AG09319 (cell line): ENCODE measurements at regions not wholly inside any gene's neighbourhood (a gene's known extent, or its start where the extent isn't known, plus 50 kb on each side); places are given as distances from the start of the nearest gene placed in this dataset.
"Not testable (repeated sequence)": the region's sequence is repeated elsewhere in the genome, so short reads cannot be mapped to it uniquely, and the experiment has no call there.

Experiments
- DNase-seq: peaks from one replicate; pipeline ENCODE4 v3.0.0-alpha.2; 2010; ENCODE audit warnings: low read depth; ENCODE audit errors: extremely low read depth
- CTCF ChIP-seq: IDR thresholded peaks from 2 replicates; pipeline ENCODE4 v1.5.1; 2011; ENCODE audit warnings: low read depth, mild to moderate bottlenecking, inconsistent platforms, low read length, moderate library complexity

- no peak for DNase-seq
- TF ChIP-seq CTCF, result no peak
Observed at GRCh38 chr11:112344040-112344413, 83.4 kb upstream of the PLET1 start.

GRCh38 chr11:112345166-112345565, 84.5 kb upstream of the PLET1 start:
- no peak for TF ChIP-seq CTCF
- DNase-seq, result no peak

DNA sequence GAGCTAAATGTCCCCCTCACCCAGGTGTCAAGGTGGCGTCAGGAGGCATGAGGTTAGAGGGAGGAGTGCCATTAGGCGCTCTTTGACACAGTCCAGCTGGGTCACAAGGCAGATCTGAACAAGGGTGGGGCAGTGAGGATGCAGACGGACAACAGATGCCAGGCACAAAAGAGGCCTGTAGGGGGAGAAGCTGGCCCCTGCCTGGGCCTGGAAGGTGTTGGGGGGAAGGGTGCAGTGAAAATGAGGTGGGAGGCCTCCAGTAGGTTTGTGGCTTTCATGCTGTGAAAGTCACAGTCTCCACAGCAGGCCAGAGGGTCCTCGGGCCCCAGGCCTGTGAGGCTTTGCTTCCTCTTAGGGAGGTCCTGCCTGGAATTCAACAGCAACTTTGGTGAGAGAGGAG, 85.0 kb upstream of the PLET1 start:
- TF ChIP-seq CTCF, result no peak
- no peak for DNase-seq

DNA sequence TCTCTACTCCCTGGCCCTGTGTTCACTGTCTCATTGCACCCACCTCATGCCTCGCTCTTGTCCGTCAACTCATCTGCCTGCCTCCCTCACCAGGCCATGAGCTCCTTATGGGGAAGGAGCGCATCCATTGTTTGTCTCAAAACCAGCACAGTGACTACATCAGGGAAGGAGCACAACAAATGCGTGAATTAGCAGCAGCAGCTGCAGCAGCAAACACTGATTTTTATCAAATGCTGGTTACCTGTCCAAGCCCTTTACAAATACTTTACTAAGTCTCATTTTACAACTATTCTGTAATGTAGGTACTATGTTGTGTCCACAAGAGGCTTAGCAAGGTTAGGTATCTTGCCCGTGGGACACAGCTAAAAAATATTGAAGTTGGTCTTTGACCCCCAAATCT, 85.9 kb upstream of the PLET1 start:
- TF ChIP-seq CTCF, result no peak
- no peak for DNase-seq

DNA sequence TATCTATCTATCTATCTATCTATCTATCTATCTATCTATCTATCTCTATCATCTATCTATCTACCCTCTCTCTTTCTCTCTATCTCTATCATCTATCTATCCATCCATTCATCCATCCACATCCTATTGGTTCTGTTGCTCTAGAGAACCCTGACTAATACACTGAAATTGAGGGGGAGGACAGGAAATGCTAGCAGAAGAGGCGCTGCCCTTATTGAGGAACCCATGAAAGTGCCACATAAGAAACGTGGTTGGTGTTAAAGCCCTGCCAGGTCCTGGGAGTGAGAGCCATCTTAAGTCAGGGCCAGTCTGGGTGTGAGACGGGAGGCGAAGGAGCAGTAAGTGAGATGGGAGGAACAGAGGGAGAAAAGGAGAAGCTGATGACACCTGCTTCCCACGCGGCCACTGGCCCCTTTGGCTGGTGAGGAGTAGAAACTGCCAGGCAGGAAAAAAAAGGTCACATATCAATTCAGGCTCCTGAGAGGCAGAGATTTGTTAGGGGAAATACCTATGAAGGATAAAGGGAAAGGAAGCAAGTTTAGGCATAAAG, 87.9 kb upstream of the PLET1 start:
- no peak for DNase-seq

GRCh38 chr11:112351423-112351822, 90.8 kb upstream of the PLET1 start:
- DNase-seq, result not testable (repeated sequence)

More for the DNA sequence above, 87.9 kb upstream of the PLET1 start:
- no peak for TF ChIP-seq CTCF

GRCh38 chr11:112352907-112353306, 92.2 kb upstream of the PLET1 start:
- no peak for DNase-seq
- no peak for TF ChIP-seq CTCF

DNA sequence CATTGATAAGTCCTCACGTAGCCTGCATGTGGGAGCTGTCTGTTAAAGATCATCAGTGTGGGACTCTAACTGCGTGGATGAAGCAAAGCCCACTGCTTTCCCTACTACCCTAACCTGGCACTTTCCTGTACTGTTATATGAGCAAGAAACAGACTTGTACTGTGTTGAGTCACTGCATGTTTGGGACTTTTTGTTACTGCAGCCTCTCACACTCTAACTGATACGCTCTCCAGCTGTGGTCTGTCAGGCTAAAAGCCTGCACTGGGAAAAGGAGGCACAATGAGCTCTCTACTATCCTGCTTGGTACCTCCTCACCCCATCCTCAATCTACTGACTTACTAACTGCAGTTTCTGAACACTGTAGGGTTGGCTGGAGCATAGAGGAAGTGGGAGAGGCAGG, 93.7 kb upstream of the PLET1 start:
- no peak for DNase-seq
- TF ChIP-seq CTCF, result no peak
